NB4 (cell line): ENCODE measurements at regions not wholly inside any gene's neighbourhood (a gene's known extent, or its start where the extent isn't known, plus 50 kb on each side); places are given as distances from the start of the nearest gene placed in this dataset.

Source experiments
- CTCF ChIP-seq: IDR thresholded peaks from one replicate; pipeline ENCODE4 v1.5.1; 2012; ENCODE audit warnings: low read depth, low read length
- POLR2A ChIP-seq: IDR thresholded peaks from 2 replicates; pipeline ENCODE4 v1.6.1; 2011; ENCODE audit warnings: mild to moderate bottlenecking; ENCODE audit not compliant: insufficient read length; ENCODE audit errors: extremely low read depth

- TF ChIP-seq CTCF (no peak), POLR2A (no peak)
Measured at GRCh38 chr14:58836303-58836974, 198.7 kb downstream of the DACT1 start.
